H1 (cell line): ENCODE measurements at regions not wholly inside any gene's neighbourhood (a gene's known extent, or its start where the extent isn't known, plus 50 kb on each side); places are given as distances from the start of the nearest gene placed in this dataset.

Experiments used
- CTCF ChIA-PET: fragments of 300-600 bp; sonication (Branson Sonifier 250); formaldehyde crosslinking; loops from one replicate; lab custom pipeline; 2021; ENCODE audit not compliant: partially characterized antibody; lab: Charles Lee
- POLR2A ChIA-PET: fragments of 300-600 bp; sonication (Branson Sonifier 250); formaldehyde crosslinking; loops from one replicate; lab custom pipeline; 2021; ENCODE audit warnings: inconsistent platforms; ENCODE audit not compliant: partially characterized antibody; lab: Charles Lee
- DNase-seq, 2 experiments: peaks; one replicate each; pipeline versions ENCODE4 v3.0.0 to v3.0.0-alpha.2; 2010 to 2022; ENCODE audit warnings: low spot score in 2 of 2, low read depth in 1 of 2, mixed read lengths in 1 of 2
- FAIRE-seq: peaks from 2 replicates; lab custom pipeline; 2011; peaks lifted over from hg19 to GRCh38; lab: Jason Lieb, UNC
- H2AFZ ChIP-seq: 2 replicates; pipeline ENCODE4 v1.8.1; 2012; ENCODE audit warnings: low read length, inconsistent platforms
- H2AK5ac ChIP-seq: 2 replicates; pipeline ENCODE4 v1.6.1; 2013; ENCODE audit warnings: low read depth, low read length
- H2BK120ac ChIP-seq: replicated peaks from 2 replicates; pipeline ENCODE3; 2013; ENCODE audit warnings: low read depth, low read length, inconsistent platforms
- H2BK12ac ChIP-seq: 2 replicates; pipeline ENCODE4 v1.6.1; 2013; ENCODE audit warnings: low read depth, low read length
- H2BK15ac ChIP-seq: 2 replicates; pipeline ENCODE4 v1.6.1; 2013; ENCODE audit warnings: low read length
- H2BK20ac ChIP-seq: 2 replicates; pipeline ENCODE4 v1.6.1; 2013; ENCODE audit warnings: low read length
- H2BK5ac ChIP-seq: 2 replicates; pipeline ENCODE4 v1.6.1; 2013; ENCODE audit warnings: low read depth, low read length
- H3K14ac ChIP-seq: 2 replicates; pipeline ENCODE4 v1.6.1; 2013; ENCODE audit warnings: inconsistent platforms; ENCODE audit not compliant: insufficient read length
- H3K18ac ChIP-seq: 2 replicates; pipeline ENCODE4 v1.6.1; 2013; ENCODE audit warnings: low read length; ENCODE audit errors: extremely low read depth
- H3K23ac ChIP-seq: 2 replicates; pipeline ENCODE4 v1.6.1; 2013; ENCODE audit warnings: inconsistent platforms; ENCODE audit not compliant: insufficient read length
- H3K23me2 ChIP-seq: 2 replicates; pipeline ENCODE4 v1.6.1; 2013; ENCODE audit warnings: low read depth, low read length
- H3K27ac ChIP-seq: 2 replicates; pipeline ENCODE4 v1.6.1; 2011; ENCODE audit warnings: low read depth, low read length, inconsistent platforms
- H3K27me3 ChIP-seq, 4 experiments: replicated peaks in 1 of 4; 1 replicate in 1 of 4; 2 replicates in 3 of 4; pipeline versions ENCODE4 v1.6.1 to v1.8.1; 2011 to 2013; ENCODE audit warnings: low read length in 3 of 4, mild to moderate bottlenecking in 3 of 4, inconsistent platforms in 2 of 4, mixed read lengths in 2 of 4, moderate library complexity in 1 of 4; ENCODE audit not compliant: control insufficient read depth in 3 of 4, insufficient read depth in 3 of 4; ENCODE audit errors: extremely low read depth in 1 of 4
- H3K36me3 ChIP-seq, 4 experiments: 2 replicates each; pipeline versions ENCODE4 v1.6.1 to v1.8.1; 2011 to 2013; ENCODE audit warnings: mild to moderate bottlenecking in 4 of 4, low read length in 3 of 4, moderate library complexity in 2 of 4, control low read depth in 1 of 4, inconsistent platforms in 1 of 4; ENCODE audit not compliant: insufficient read depth in 4 of 4, control insufficient read depth in 2 of 4
- H3K4ac ChIP-seq: replicated peaks from 2 replicates; pipeline ENCODE3; 2013; ENCODE audit warnings: low read length, low read depth, mixed read lengths, inconsistent platforms; ENCODE audit not compliant: insufficient read length
- H3K4me1 ChIP-seq, 4 experiments: replicated peaks in 1 of 4; 1 replicate in 1 of 4; 2 replicates in 3 of 4; pipeline versions ENCODE4 v1.6.1 to v1.8.1; 2011 to 2013; ENCODE audit warnings: low read length in 3 of 4, inconsistent platforms in 2 of 4, mixed read lengths in 1 of 4; ENCODE audit not compliant: insufficient read depth in 4 of 4, control insufficient read depth in 3 of 4
- H3K4me2 ChIP-seq, 2 experiments: 2 replicates each; pipeline versions ENCODE4 v1.6.1 to v1.8.1; 2011 to 2013; ENCODE audit warnings: low read depth in 2 of 2, low read length in 2 of 2, control low read depth in 1 of 2, inconsistent platforms in 1 of 2, mild to moderate bottlenecking in 1 of 2; ENCODE audit not compliant: insufficient read depth in 1 of 2
- H3K4me3 ChIP-seq, 4 experiments: fragments of 200-600, 300-600 bp in 1 of 4; sonication (generic), shearing (Covaris generic), sonication (Bioruptor Twin) in 1 of 4; 2 replicates each; pipeline versions ENCODE4 v1.5.1 to v1.8.1; 2011 to 2016; ENCODE audit warnings: low read length in 4 of 4, low read depth in 3 of 4, control low read depth in 2 of 4, inconsistent platforms in 2 of 4, mild to moderate bottlenecking in 2 of 4, mixed read lengths in 1 of 4, moderate library complexity in 1 of 4; ENCODE audit not compliant: insufficient read depth in 2 of 4; ENCODE audit errors: extremely low read depth in 1 of 4
- H3K56ac ChIP-seq: replicated peaks from 2 replicates; pipeline ENCODE3; 2013; ENCODE audit warnings: low read depth, mild to moderate bottlenecking, mixed read lengths, low read length, inconsistent platforms; ENCODE audit not compliant: insufficient read length
- H3K79me1 ChIP-seq: 2 replicates; pipeline ENCODE4 v1.6.1; 2013; ENCODE audit warnings: low read depth, low read length, control low read depth
- H3K79me2 ChIP-seq, 2 experiments: 2 replicates each; pipeline versions ENCODE4 v1.6.1 to v1.8.1; 2012 to 2013; ENCODE audit warnings: low read length in 2 of 2, mild to moderate bottlenecking in 2 of 2, inconsistent platforms in 1 of 2; ENCODE audit not compliant: insufficient read depth in 2 of 2, control insufficient read depth in 1 of 2
- H3K9ac ChIP-seq, 4 experiments: replicated peaks in 1 of 4; 1 replicate in 1 of 4; 2 replicates in 3 of 4; pipeline versions ENCODE4 v1.6.1 to v1.8.1; 2011 to 2013; ENCODE audit warnings: low read depth in 3 of 4, low read length in 3 of 4, control low read depth in 2 of 4, mild to moderate bottlenecking in 2 of 4, moderate library complexity in 2 of 4, inconsistent platforms in 1 of 4; ENCODE audit errors: extremely low read depth in 1 of 4
- H3K9me3 ChIP-seq, 2 experiments: 2 replicates each; pipeline versions ENCODE4 v1.6.1 to v1.8.1; 2012 to 2013; ENCODE audit warnings: mild to moderate bottlenecking in 2 of 2, moderate library complexity in 2 of 2, control low read depth in 1 of 2, inconsistent platforms in 1 of 2, low read depth in 1 of 2, low read length in 1 of 2, mixed read lengths in 1 of 2; ENCODE audit not compliant: insufficient read depth in 2 of 2
- H4K20me1 ChIP-seq, 2 experiments: replicated peaks in 1 of 2; 2 replicates each; pipeline versions ENCODE3 to v1.8.1; 2011 to 2013; ENCODE audit warnings: inconsistent platforms in 2 of 2, low read length in 2 of 2, mild to moderate bottlenecking in 1 of 2; ENCODE audit not compliant: insufficient read depth in 2 of 2, control insufficient read depth in 1 of 2
- H4K5ac ChIP-seq: 2 replicates; pipeline ENCODE4 v1.6.1; 2013; ENCODE audit warnings: low read length, low read depth, mixed read lengths, inconsistent platforms; ENCODE audit not compliant: insufficient read length
- H4K8ac ChIP-seq: 2 replicates; pipeline ENCODE4 v1.8.0; 2013; ENCODE audit warnings: mild to moderate bottlenecking, moderate library complexity, low read length, inconsistent platforms; ENCODE audit not compliant: insufficient read depth; ENCODE audit errors: extremely low read depth
- H4K91ac ChIP-seq: replicated peaks from 2 replicates; pipeline ENCODE3; 2013; ENCODE audit warnings: low read length, mixed read lengths, inconsistent platforms; ENCODE audit not compliant: insufficient read length
- ASH2L ChIP-seq: fragments of 200-600, 300-600 bp; sonication (generic); IDR thresholded peaks from one replicate; pipeline ENCODE4 v1.7.1; 2017; ENCODE audit warnings: low read length
- CHD2 ChIP-seq: IDR thresholded peaks from 2 replicates; pipeline ENCODE4 v1.6.1; 2012; ENCODE audit warnings: low read length, improper control_type of control experiment
- GABPA ChIP-seq: IDR thresholded peaks from 2 replicates; pipeline ENCODE4 v1.6.1; 2011; ENCODE audit warnings: mild to moderate bottlenecking, low read length, moderate library complexity, borderline replicate concordance; ENCODE audit not compliant: insufficient read depth
- GTF2F1 ChIP-seq: IDR thresholded peaks from 2 replicates; pipeline ENCODE4 v1.6.1; 2012; ENCODE audit warnings: low read depth, low read length, improper control_type of control experiment, borderline replicate concordance
- MAFK ChIP-seq: IDR thresholded peaks from 2 replicates; pipeline ENCODE4 v1.6.1; 2012; ENCODE audit warnings: low read depth, mild to moderate bottlenecking, improper control_type of control experiment, low read length
- RXRA ChIP-seq: IDR thresholded peaks from 2 replicates; pipeline ENCODE4 v1.6.1; 2011; ENCODE audit warnings: low read depth, mild to moderate bottlenecking, low read length, moderate library complexity; ENCODE audit not compliant: insufficient read depth
- SIX5 ChIP-seq: IDR thresholded peaks from 2 replicates; pipeline ENCODE4 v1.6.1; 2011; ENCODE audit warnings: mild to moderate bottlenecking, low read depth, low read length
- WGBS, 2 experiments: shearing (Covaris generic) in 1 of 2; methylation state at CpG; one replicate each; pipeline versions ENCODE4 v1.1.6 to v1.1.7; 2013 to 2015; ENCODE audit warnings: low lambda C conversion rate in 2 of 2, mixed read lengths in 2 of 2, inconsistent platforms in 1 of 2, low coverage in 1 of 2, missing lambda C conversion rate in 1 of 2; ENCODE audit not compliant: insufficient replicate concordance in 2 of 2, insufficient coverage in 1 of 2, insufficient read length in 1 of 2; ENCODE audit errors: extremely low coverage in 1 of 2, missing lambda C conversion rate in 1 of 2; 5-methylcytosine and 5-hydroxymethylcytosine counted together

DNA sequence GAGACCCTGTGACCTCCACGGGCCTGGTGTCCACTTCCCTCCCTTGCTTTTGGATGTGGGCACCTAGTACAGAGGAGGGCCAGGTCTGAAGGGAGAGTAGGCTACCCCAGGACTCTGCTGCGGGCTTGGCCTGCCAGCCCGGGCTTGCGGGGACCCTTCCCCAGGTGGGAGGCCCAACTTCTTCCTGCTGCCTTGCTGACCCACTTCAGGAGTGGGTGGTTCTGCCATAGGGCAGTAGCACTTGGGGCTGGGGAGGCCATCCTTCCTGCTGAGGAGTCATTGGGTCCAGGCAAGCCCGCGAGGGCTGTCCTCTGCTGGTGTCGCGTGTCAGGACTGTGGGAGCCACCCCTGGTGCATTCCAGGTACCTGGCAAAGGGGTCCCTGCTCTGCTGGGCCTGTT, 1250.0 kb downstream of the BRD1 start:
- Histone ChIP-seq H3K79me2 (peaks cover 0 to 7% of the 10 kb centered on the region in 2 experiments; a peak in 1 of 4 replicates), H4K5ac (no peak overlapping the region), H3K18ac (no peak overlapping the region), H3K79me1 (peaks cover 7% of the 10 kb centered on the region), H3K56ac (no peak overlapping the region), H2BK12ac (no peak overlapping the region), H3K27ac (no peak overlapping the region), H3K4ac (no peak overlapping the region), H2BK120ac (no peak overlapping the region), H3K27me3 (peaks cover 0 to 12% (median 3%) of the 10 kb centered on the region in 4 experiments; a peak in 3 of 7 replicates), H2AFZ (no peak overlapping the region), H3K9ac (no peak overlapping the region), H3K9me3 (no peaks in the 10 kb centered on the region), H2BK5ac (no peak overlapping the region), H3K4me1 (peaks cover 0 to 10% (median 4%) of the 10 kb centered on the region in 4 experiments; a peak in 2 of 7 replicates), H2BK15ac (no peak overlapping the region), H3K23ac (no peak overlapping the region), H4K20me1 (peaks cover 20 to 26% of the 10 kb centered on the region in 2 experiments), H2BK20ac (no peak overlapping the region), H4K91ac (no peak overlapping the region), H2AK5ac (no peak overlapping the region), H3K4me3 (no peak overlapping the region), H3K4me2 (no peak overlapping the region; a peak in 1 of 4 replicates), H4K8ac (no peak overlapping the region), H3K23me2 (peaks cover 12% of the 10 kb centered on the region; the same call in 1 of the 2 replicates), H3K14ac (no peak overlapping the region), H3K36me3 (no peaks in the 10 kb centered on the region; a peak in 1 of 8 replicates)
- TF ChIP-seq RXRA = no peak
- no peak for TF ChIP-seq CHD2
- TF ChIP-seq GABPA = no peak
- no peak for TF ChIP-seq GTF2F1
- TF ChIP-seq ASH2L = no peak
- no peak for TF ChIP-seq MAFK
- no peak for TF ChIP-seq SIX5
- DNase-seq (no peak), FAIRE-seq (no peak)
- WGBS, 2 experiments = 80% methylated on average over 8 of the region's 8 CpGs; no CpG with 5 or more reads in 1 of the 2 experiments
- ChIA-PET POLR2A (interaction anchor here (1.1 kb wide), 1 partner anchor 66 kb away, joined by 3 read pairs; no protein-coding TSS in a partner anchor), CTCF (interaction anchor here (0.9 to 1.7 kb wide), 5 partner anchors 72 to 364 kb away, joined by 3 to 4 read pairs (median 3); no protein-coding TSS in a partner anchor)
